ENCODE measurements at regions not wholly inside any gene's neighbourhood (a gene's known extent, or its start where the extent isn't known, plus 50 kb on each side); places are given as distances from the start of the nearest gene placed in this dataset.
"Not testable (repeated sequence)": the region's sequence is repeated elsewhere in the genome, so short reads cannot be mapped to it uniquely, and the experiment has no call there.

- no peak overlapping the region for H3K27ac ChIP-seq (replicated peaks; ENCODE audit: low read length)
- no peak overlapping the region for H3K4ac ChIP-seq (ENCODE audit: low read length)
- whole genome bisulfite sequencing, 2 donors (ENCODE audit: extremely low coverage in 2 of 2, insufficient read length in 2 of 2, insufficient replicate concordance in 1 of 2) = no CpG with 5 or more reads among the region's 4 CpGs
Measured at GRCh38 chr18:59971871-59972428, 72.2 kb downstream of the PMAIP1 start.

GRCh38 chr18:59971144-59971543, 71.3 kb downstream of the PMAIP1 start:
- not testable (repeated sequence) for H3K27me3 ChIP-seq (ENCODE audit: control insufficient read depth in 3 of 3, insufficient read depth in 3 of 3, low read depth in 1 of 3, low read length in 3 of 3); H3K4me3 ChIP-seq (ENCODE audit: low read length in 2 of 2); H4K8ac ChIP-seq (ENCODE audit: low read depth, low read length); H3K4ac ChIP-seq (ENCODE audit: low read length); H2AFZ ChIP-seq (ENCODE audit: low read length); H2BK5ac ChIP-seq (ENCODE audit: low read length); H2AK5ac ChIP-seq (ENCODE audit: low read depth, low read length); H2BK12ac ChIP-seq (ENCODE audit: low read length); H3K18ac ChIP-seq (ENCODE audit: low read length); H4K91ac ChIP-seq (ENCODE audit: low read depth, low read length, poor library complexity); H3K23ac ChIP-seq (ENCODE audit: low read depth, low read length, poor library complexity); H3K9me3 ChIP-seq (replicated peaks in 1 of 2; ENCODE audit: control insufficient read depth in 2 of 2, insufficient read depth in 1 of 2, low read depth in 1 of 2, low read length in 2 of 2); H2BK15ac ChIP-seq (ENCODE audit: low read length); H3K4me2 ChIP-seq (ENCODE audit: insufficient read depth, low read length, poor library complexity, severe bottlenecking); H3K79me1 ChIP-seq (ENCODE audit: low read depth, low read length); H3K14ac ChIP-seq (ENCODE audit: low read length); H3K4me1 ChIP-seq (ENCODE audit: control insufficient read depth in 2 of 2, insufficient read depth in 1 of 2, low read depth in 1 of 2, low read length in 2 of 2); H2BK120ac ChIP-seq (ENCODE audit: low read depth, low read length); H3K27ac ChIP-seq (replicated peaks; ENCODE audit: low read length); H3K9ac ChIP-seq (ENCODE audit: low read depth, low read length, poor library complexity); DNase-seq (ENCODE audit: low spot score); H3K36me3 ChIP-seq (replicated peaks in 1 of 2; ENCODE audit: control insufficient read depth in 2 of 2, insufficient read depth in 2 of 2, low read length in 2 of 2)
- no CpG with 5 or more reads among the region's 1 CpG for WGBS, 2 donors (ENCODE audit: extremely low coverage in 2 of 2, insufficient read length in 2 of 2, insufficient replicate concordance in 1 of 2)

More at GRCh38 chr18:59971871-59972428, 72.2 kb downstream of the PMAIP1 start:
- Histone ChIP-seq H2BK12ac (ENCODE audit: low read length) (no peak overlapping the region), H3K18ac (ENCODE audit: low read length) (no peak overlapping the region), H2AK5ac (ENCODE audit: low read depth, low read length) (no peak overlapping the region), H2BK15ac (ENCODE audit: low read length) (no peak overlapping the region), H3K27me3 (ENCODE audit: control insufficient read depth in 3 of 3, insufficient read depth in 3 of 3, low read depth in 1 of 3, low read length in 3 of 3) (peaks cover 0 to 3% (median 0%) of the 10 kb centered on the region in 3 experiments), H3K9me3 (replicated peaks in 1 of 2; ENCODE audit: control insufficient read depth in 2 of 2, insufficient read depth in 1 of 2, low read depth in 1 of 2, low read length in 2 of 2) (no peaks in the 10 kb centered on the region), H3K4me2 (ENCODE audit: insufficient read depth, low read length, poor library complexity, severe bottlenecking) (no peak overlapping the region), H2AFZ (ENCODE audit: low read length) (no peak overlapping the region), H3K4me1 (ENCODE audit: control insufficient read depth in 2 of 2, insufficient read depth in 1 of 2, low read depth in 1 of 2, low read length in 2 of 2) (no peaks in the 10 kb centered on the region), H3K14ac (ENCODE audit: low read length) (no peak overlapping the region), H3K4me3 (ENCODE audit: low read length in 2 of 2) (no peak overlapping the region), H4K91ac (ENCODE audit: low read depth, low read length, poor library complexity) (no peak overlapping the region), H2BK120ac (ENCODE audit: low read depth, low read length) (no peak overlapping the region), H3K79me1 (ENCODE audit: low read depth, low read length) (no peaks in the 10 kb centered on the region), H3K23ac (ENCODE audit: low read depth, low read length, poor library complexity) (no peak overlapping the region), H2BK5ac (ENCODE audit: low read length) (no peak overlapping the region), H3K36me3 (replicated peaks in 1 of 2; ENCODE audit: control insufficient read depth in 2 of 2, insufficient read depth in 2 of 2, low read length in 2 of 2) (no peaks in the 10 kb centered on the region), H4K8ac (ENCODE audit: low read depth, low read length) (no peak overlapping the region), H3K9ac (ENCODE audit: low read depth, low read length, poor library complexity) (no peak overlapping the region)
- no peak for DNase-seq (ENCODE audit: low spot score)

DNA sequence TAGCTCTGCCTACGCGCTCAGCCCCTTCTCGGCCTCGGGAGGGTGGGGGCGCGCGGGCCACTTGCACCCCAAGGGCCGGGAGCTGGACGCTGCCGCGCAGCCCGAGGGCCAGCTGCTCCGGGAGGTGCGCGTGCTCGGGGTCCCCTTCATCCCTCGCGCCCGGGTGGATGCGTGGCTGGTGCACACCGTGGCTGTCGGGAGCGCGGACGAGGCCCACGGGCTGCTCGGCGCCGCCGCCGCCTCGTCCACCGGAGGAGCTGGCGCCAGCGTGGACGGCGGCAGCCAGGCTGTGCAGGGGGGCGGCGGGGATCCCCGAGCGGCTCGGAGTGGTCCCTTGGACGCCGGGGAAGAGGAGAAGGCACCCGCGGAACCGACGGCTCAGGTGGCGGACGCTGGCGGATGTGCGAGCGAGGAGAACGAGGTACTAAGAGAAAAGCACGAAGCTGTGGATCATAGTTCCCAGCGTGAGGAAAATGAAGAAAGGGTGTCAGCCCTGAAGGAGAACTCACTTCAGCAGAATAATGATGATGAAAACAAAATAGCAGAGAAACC, 69.8 kb downstream of the PMAIP1 start:
- H3K4me3 ChIP-seq (ENCODE audit: low read length in 2 of 2); H3K79me1 ChIP-seq (ENCODE audit: low read depth, low read length); H4K8ac ChIP-seq (ENCODE audit: low read depth, low read length); DNase-seq (ENCODE audit: low spot score); H3K4me1 ChIP-seq (ENCODE audit: control insufficient read depth in 2 of 2, insufficient read depth in 1 of 2, low read depth in 1 of 2, low read length in 2 of 2); H2AK5ac ChIP-seq (ENCODE audit: low read depth, low read length); H3K36me3 ChIP-seq (replicated peaks in 1 of 2; ENCODE audit: control insufficient read depth in 2 of 2, insufficient read depth in 2 of 2, low read length in 2 of 2); H3K9me3 ChIP-seq (replicated peaks in 1 of 2; ENCODE audit: control insufficient read depth in 2 of 2, insufficient read depth in 1 of 2, low read depth in 1 of 2, low read length in 2 of 2); H2BK12ac ChIP-seq (ENCODE audit: low read length); H2BK5ac ChIP-seq (ENCODE audit: low read length); H3K14ac ChIP-seq (ENCODE audit: low read length); H3K4me2 ChIP-seq (ENCODE audit: insufficient read depth, low read length, poor library complexity, severe bottlenecking); H3K18ac ChIP-seq (ENCODE audit: low read length); H2AFZ ChIP-seq (ENCODE audit: low read length); H3K23ac ChIP-seq (ENCODE audit: low read depth, low read length, poor library complexity); H3K4ac ChIP-seq (ENCODE audit: low read length); H2BK15ac ChIP-seq (ENCODE audit: low read length); H3K27ac ChIP-seq (replicated peaks; ENCODE audit: low read length); H4K91ac ChIP-seq (ENCODE audit: low read depth, low read length, poor library complexity); H3K27me3 ChIP-seq (ENCODE audit: control insufficient read depth in 3 of 3, insufficient read depth in 3 of 3, low read depth in 1 of 3, low read length in 3 of 3); H3K9ac ChIP-seq (ENCODE audit: low read depth, low read length, poor library complexity); H2BK120ac ChIP-seq (ENCODE audit: low read depth, low read length): not testable (repeated sequence)
- no CpG with 5 or more reads among the region's 56 CpGs for WGBS, 2 donors (ENCODE audit: extremely low coverage in 2 of 2, insufficient read length in 2 of 2, insufficient replicate concordance in 1 of 2)

DNA sequence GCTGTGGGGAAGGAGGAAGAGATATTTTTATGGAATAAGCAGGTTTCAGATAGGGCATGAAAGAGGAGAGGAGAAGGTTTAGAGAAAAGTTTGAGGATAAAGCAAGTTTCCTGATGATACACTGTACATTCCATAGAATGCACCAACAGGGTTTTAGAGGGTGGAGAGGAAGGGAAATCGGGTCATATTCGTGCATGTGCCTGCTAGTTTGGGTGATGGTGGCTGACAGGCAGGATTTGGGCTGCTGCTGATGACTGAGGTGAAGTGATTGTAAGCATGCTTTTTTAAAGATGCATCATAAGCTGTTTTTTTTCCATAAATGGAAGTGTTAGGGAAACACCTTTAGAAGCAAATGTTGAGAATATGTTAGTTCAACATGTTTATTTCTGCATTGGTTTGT, 68.8 kb downstream of the PMAIP1 start:
- no peaks in the 10 kb centered on the region for H3K79me1 ChIP-seq (ENCODE audit: low read depth, low read length)
- no peak overlapping the region for H2BK120ac ChIP-seq (ENCODE audit: low read depth, low read length)
- no peak overlapping the region for H3K4ac ChIP-seq (ENCODE audit: low read length)
- H4K8ac ChIP-seq (ENCODE audit: low read depth, low read length) = no peak overlapping the region
- H3K4me3 ChIP-seq (ENCODE audit: low read length in 2 of 2) = no peak overlapping the region
- no peak overlapping the region for H4K91ac ChIP-seq (ENCODE audit: low read depth, low read length, poor library complexity)
- no peak overlapping the region for H3K4me2 ChIP-seq (ENCODE audit: insufficient read depth, low read length, poor library complexity, severe bottlenecking)
- H2BK5ac ChIP-seq (ENCODE audit: low read length) = no peak overlapping the region
- no peak overlapping the region for H3K9ac ChIP-seq (ENCODE audit: low read depth, low read length, poor library complexity)
- no peak overlapping the region for H2AFZ ChIP-seq (ENCODE audit: low read length)
- no peak overlapping the region for H3K27ac ChIP-seq (replicated peaks; ENCODE audit: low read length)
- H2BK12ac ChIP-seq (ENCODE audit: low read length) = no peak overlapping the region
- H3K23ac ChIP-seq (ENCODE audit: low read depth, low read length, poor library complexity) = no peak overlapping the region
- no peak overlapping the region for H2AK5ac ChIP-seq (ENCODE audit: low read depth, low read length)
- no peak overlapping the region for H2BK15ac ChIP-seq (ENCODE audit: low read length)
- H3K18ac ChIP-seq (ENCODE audit: low read length) = no peak overlapping the region
- no peaks in the 10 kb centered on the region for H3K9me3 ChIP-seq (replicated peaks in 1 of 2; ENCODE audit: control insufficient read depth in 2 of 2, insufficient read depth in 1 of 2, low read depth in 1 of 2, low read length in 2 of 2)
- no CpG with 5 or more reads among the region's 2 CpGs for WGBS, 2 donors (ENCODE audit: extremely low coverage in 2 of 2, insufficient read length in 2 of 2, insufficient replicate concordance in 1 of 2)
- no peak overlapping the region for H3K14ac ChIP-seq (ENCODE audit: low read length)
- H3K4me1 ChIP-seq (ENCODE audit: control insufficient read depth in 2 of 2, insufficient read depth in 1 of 2, low read depth in 1 of 2, low read length in 2 of 2) = no peaks in the 10 kb centered on the region
- H3K27me3 ChIP-seq (ENCODE audit: control insufficient read depth in 3 of 3, insufficient read depth in 3 of 3, low read depth in 1 of 3, low read length in 3 of 3) = peaks cover 0 to 3% (median 0%) of the 10 kb centered on the region in 3 experiments
- H3K36me3 ChIP-seq (replicated peaks in 1 of 2; ENCODE audit: control insufficient read depth in 2 of 2, insufficient read depth in 2 of 2, low read length in 2 of 2) = no peaks in the 10 kb centered on the region
- no peak for DNase-seq (ENCODE audit: low spot score)

Measured in neuronal stem cell (in vitro differentiated cells).